GM18870 (cell line): ENCODE measurements at regions not wholly inside any gene's neighbourhood (a gene's known extent, or its start where the extent isn't known, plus 50 kb on each side); places are given as distances from the start of the nearest gene placed in this dataset.
"Not testable (repeated sequence)": the region's sequence is repeated elsewhere in the genome, so short reads cannot be mapped to it uniquely, and the experiment has no call there.

Experiments used
- ATAC-seq: cut with Tn5 transposase; IDR thresholded peaks from one replicate; pipeline ENCODE4 v1.9.1; 2021; ENCODE audit warnings: moderate library complexity; ENCODE audit not compliant: unreplicated experiment

- no peak for ATAC-seq
Measured at GRCh38 chr17:77036841-77037381, 103.9 kb upstream of the SEC14L1 start.

- no peak for ATAC-seq
Measured at GRCh38 chr17:77037943-77038342, 102.8 kb upstream of the SEC14L1 start.

- no peak for ATAC-seq
Measured at GRCh38 chr17:77038884-77039555, 101.7 kb upstream of the SEC14L1 start.

GRCh38 chr17:77042476-77043231 is 98.1 kb upstream of the SEC14L1 start:
- ATAC-seq: no peak

GRCh38 chr17:77045441-77046041 is 95.2 kb upstream of the SEC14L1 start:
- no peak for ATAC-seq

- no peak for ATAC-seq
Measured at GRCh38 chr17:77049440-77049839, 91.3 kb upstream of the SEC14L1 start.

GRCh38 chr17:77050901-77051300 is 89.9 kb upstream of the SEC14L1 start:
- ATAC-seq: not testable (repeated sequence)

- no peak for ATAC-seq
Measured at GRCh38 chr17:77054936-77055335, 85.8 kb upstream of the SEC14L1 start.

GRCh38 chr17:77055453-77055852 is 85.3 kb upstream of the SEC14L1 start:
- no peak for ATAC-seq

GRCh38 chr17:77058016-77058415 is 82.8 kb upstream of the SEC14L1 start:
- no peak for ATAC-seq

GRCh38 chr17:77061669-77062068 is 79.1 kb upstream of the SEC14L1 start:
- no peak for ATAC-seq

GRCh38 chr17:77064598-77064997 is 76.2 kb upstream of the SEC14L1 start:
- ATAC-seq: no peak

GRCh38 chr17:77066165-77066564 is 74.6 kb upstream of the SEC14L1 start:
- ATAC-seq: no peak

GRCh38 chr17:77066726-77067409 is 73.9 kb upstream of the SEC14L1 start:
- not testable (repeated sequence) for ATAC-seq

GRCh38 chr17:77068915-77069314 is 71.9 kb upstream of the SEC14L1 start:
- no peak for ATAC-seq

GRCh38 chr17:77070888-77071279 is 69.9 kb upstream of the SEC14L1 start:
- no peak for ATAC-seq

- ATAC-seq: no peak
Measured at GRCh38 chr17:77071925-77072490, 68.8 kb upstream of the SEC14L1 start.

- no peak for ATAC-seq
Measured at GRCh38 chr17:77072670-77073069, 68.1 kb upstream of the SEC14L1 start.

GRCh38 chr17:77074681-77075080 is 66.1 kb upstream of the SEC14L1 start:
- no peak for ATAC-seq

- ATAC-seq: no peak
Measured at GRCh38 chr17:77076124-77076830, 64.5 kb upstream of the SEC14L1 start.
